NK-92 treated with Interleukin-12 subunit alpha and Interleukin-12 subunit beta, amount 100 ng/mL, for 24 hours (cell line): ENCODE measurements at regions not wholly inside any gene's neighbourhood (a gene's known extent, or its start where the extent isn't known, plus 50 kb on each side); places are given as distances from the start of the nearest gene placed in this dataset.
"Not testable (repeated sequence)": the region's sequence is repeated elsewhere in the genome, so short reads cannot be mapped to it uniquely, and the experiment has no call there.

Experiments
- DNase-seq: peaks from one replicate; lab custom pipeline; 2025; lab: John Stamatoyannopoulos, UW

GRCh38 chr13:80823472-80823871 is 482.5 kb upstream of the SPRY2 start:
- no peak for DNase-seq

DNA sequence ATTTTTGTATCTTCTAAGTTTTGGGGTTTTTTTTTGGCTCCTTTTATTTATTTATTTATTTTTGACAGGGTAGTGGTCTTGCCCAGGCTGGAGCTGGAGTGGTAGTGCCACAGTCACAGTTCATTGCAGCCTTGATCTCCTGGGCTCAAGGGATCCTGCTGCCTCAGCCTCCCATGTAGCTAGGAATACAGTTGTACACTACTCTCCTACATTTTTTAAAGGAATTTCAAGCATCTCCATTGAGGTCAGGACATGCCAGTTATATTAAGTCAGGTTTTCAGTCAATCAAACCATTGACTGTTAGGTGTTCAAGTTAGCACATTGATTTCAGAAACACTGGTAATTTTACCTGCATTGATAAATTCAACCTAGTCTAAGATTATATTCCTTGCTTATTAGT is 480.5 kb upstream of the SPRY2 start:
- DNase-seq, result no peak

GRCh38 chr13:80817979-80818378 is 477.1 kb upstream of the SPRY2 start:
- DNase-seq, result no peak

DNA sequence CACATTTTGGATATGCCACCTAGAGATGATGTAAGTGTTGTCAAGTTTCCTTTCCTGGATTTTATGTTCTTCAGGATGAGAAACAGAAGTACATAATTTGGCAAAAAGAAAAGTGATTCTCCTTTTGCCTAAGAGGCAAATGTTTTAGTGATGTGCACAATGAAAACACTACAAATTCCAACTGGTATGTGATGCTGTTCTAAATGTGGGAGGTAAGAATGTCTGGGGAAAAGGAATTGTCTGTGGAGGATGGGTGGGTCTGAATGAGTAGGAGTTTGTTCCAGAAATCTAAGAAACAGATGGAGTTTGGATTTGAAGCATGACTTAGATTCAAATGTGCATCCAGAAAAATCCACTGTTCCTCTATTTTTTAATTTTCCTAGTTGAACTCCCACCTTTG is 473.6 kb upstream of the SPRY2 start:
- DNase-seq, result no peak

DNA sequence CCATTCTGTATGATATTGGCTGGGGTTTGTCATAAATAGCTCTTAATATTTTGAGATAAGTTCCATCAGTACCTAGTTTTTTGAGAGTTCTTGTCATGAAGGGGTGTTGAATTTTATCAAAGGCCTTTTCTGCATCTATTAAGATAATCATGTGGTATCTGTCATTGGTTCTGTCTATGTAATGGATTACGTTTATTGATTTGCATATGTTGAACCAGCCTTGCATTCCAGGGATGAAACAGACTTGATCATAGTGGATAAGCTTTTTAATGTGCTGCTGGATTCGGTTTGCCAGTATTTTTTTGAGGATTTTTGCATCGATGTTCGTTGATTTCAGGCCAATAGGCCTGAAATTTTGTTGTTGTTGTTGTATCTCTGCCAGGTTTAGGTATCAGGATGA is 469.4 kb upstream of the SPRY2 start:
- DNase-seq, result not testable (repeated sequence)

DNA sequence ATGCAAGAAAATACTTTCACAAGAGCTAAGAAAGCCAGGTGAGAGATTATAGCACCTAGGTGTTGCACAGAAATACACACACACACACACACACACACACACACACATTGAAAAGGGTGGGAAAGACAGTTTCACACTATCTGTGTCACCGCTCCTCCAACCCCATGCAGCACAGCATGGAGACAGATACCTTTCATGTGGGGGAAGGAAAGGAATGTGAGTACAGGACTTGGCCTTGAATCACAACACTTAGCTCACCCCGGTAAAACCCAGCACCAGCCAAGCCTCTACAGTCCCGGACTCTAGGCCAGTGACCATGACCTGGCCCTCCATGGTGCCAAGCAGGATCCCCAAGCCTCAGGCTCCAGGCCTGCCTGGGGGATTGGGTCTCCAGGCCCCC is 462.0 kb upstream of the SPRY2 start:
- DNase-seq, result no peak

DNA sequence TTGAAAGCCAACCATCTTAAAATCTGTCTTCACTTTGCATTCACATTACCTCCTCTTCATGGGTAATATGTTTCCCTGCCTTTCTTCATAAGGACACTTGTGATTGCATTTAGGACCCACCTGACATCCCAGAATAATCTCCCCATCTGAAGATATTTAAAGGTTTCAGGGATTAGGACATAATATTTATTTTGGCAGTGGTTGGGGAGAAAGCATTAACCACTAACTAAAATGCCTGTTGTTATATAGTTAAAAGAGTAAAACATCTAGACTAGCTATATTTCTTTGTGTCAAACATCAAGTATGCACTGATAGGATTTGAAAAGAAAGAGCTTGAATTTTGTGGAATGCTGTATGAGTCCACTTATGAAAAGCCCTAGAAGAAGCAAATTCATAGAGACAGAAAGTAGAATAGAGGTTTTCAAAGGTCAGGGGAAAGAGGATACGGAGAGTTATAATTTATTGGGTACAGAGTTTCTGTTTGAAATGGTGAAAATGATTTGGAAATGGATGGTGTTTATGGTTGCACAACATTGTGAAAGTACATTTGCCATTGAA is 457.7 kb upstream of the SPRY2 start:
- DNase-seq, result no peak

DNA sequence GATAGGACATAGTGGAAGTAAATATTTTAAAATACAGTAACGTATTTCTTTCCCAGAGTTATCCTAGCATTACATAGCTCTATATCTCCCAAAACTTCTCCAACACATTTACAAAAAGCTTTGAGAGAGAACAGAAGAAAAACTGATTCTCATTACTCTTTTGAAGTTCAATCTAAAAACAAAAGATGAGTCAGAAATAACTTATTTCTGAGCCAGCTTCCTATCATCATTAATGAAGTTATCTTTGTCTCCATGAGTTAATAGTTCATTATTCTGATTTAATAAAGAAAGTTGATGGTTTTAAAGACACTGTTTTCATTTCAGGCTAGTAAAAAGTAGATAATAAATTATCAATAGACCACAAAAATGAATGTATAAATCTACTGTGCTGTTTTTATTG is 446.7 kb upstream of the SPRY2 start:
- DNase-seq, result no peak

DNA sequence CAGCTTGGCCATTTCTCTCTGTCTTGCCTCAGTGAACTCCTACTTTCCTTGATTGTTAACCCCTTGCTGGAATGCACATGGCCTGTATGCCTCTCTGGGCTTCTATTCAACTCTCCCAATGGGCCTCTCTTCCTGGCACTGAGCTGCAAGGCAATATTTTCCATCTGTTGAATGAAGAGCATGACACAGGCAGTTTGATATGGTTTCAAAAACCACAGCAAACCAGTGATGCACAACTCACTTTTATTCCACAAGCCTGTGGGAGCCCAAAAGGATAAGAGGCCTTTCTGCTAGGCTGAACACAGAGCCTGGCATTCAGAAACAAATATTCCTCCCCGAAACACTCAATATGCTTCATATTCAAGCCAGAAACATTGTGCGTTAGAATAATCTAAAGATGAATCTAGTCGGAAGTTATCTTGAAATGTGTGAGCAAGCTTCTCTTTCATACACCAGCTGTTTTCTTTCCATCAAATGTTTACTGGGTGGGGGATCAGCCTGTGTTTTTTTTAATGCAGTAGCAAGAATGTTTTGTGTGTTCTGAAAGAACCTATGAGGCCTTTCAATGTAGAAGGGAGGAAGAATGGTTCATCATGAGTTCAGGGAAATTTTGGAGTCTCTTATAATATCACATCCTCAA is 443.1 kb upstream of the SPRY2 start:
- no peak for DNase-seq

- DNase-seq, result no peak
Measured at GRCh38 chr13:80782441-80782840, 441.5 kb upstream of the SPRY2 start.

GRCh38 chr13:80778297-80778696 is 437.4 kb upstream of the SPRY2 start:
- DNase-seq, result no peak

GRCh38 chr13:80757694-80758093 is 416.8 kb upstream of the SPRY2 start:
- no peak for DNase-seq

DNA sequence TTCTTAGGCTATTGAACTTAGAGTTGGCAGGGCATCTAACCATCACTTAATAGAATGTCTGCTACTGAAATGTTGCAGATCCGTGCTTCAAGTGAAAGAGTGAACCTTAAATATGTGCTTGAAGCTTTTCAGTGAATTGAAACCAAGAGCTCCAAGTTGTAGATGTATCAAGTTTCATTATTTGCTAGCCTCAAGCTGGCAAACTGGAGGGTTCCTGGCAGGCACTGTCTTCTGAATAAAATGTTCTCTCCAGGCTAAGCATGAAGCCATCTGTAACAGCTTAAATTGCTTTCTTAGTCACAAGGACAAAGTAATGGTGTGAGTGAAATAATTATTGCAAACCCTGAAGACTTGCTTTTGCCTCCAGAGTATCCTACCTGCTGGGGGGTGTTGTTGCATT is 415.0 kb upstream of the SPRY2 start:
- DNase-seq, result no peak

GRCh38 chr13:80754441-80754840 is 413.5 kb upstream of the SPRY2 start:
- DNase-seq, result no peak

DNA sequence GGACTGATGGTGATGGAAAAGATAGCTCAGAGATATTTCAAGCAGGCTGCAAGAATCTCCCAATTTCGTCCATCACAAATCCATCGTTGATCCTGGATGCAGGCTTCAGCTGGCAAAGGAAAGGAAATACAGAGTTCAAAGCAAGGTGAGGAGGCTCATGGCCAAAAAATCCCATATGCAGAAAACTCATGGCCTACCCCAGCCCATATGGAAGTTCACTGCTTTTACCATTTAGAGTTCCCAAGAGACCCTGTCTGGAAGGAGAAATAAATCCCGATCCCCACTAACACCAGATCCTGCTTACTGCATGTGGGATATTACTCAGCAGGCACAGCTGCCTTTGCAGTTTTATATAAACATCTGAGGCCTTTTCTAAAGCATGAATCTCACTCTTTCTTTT is 412.9 kb upstream of the SPRY2 start:
- no peak for DNase-seq

DNA sequence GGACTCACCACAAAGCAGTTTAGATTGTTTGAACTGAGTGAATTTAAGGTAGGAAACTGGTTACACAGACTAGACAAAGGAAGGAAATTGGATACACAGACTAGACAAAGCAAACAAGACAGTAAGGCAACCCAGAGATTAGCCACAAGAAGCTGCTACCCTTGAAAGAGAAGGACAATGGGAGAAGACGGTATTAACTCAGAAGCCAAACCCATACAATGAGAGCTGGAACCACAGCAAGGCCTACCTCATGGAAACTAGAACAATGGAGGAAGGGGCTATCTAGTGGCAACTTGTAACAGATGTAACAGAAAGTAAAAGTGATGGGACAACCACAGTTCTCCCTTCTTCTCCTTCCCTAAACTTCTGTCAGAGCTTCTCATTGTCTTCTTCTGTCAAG is 410.9 kb upstream of the SPRY2 start:
- DNase-seq, result no peak

DNA sequence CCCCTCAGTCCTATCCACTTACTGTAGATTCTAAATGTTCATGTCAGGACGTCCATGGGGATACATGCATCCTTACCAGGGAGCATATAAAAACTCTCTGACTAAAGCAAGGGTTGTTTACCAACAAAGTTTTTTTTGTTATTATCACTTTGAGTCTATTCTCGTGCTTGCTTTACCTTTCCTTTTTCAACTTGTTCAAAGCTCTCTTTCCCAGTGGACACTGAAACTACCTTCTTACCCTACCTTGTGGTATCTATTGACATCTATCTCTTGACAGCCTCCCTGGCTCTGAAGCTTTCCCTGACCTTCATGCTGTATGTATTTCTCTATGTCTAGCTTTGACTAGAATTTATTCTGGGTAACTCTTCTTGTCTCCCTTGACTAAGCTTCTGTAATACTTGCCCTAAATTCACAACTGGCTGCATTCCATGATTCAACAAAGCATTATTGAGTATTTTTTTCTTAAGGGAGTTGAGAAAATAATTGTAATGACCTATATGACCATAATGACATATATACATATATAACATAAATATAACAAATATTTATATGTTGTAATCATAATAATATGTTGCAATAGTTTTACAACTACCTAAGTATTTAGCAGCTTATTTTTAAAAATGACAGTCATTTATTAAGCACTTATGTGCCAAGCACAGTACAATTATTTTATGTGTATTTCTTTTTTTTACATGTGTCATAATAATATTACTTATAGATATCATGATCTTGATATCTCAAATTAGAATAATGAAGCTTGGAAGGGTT is 403.4 kb upstream of the SPRY2 start:
- DNase-seq, result no peak

- no peak for DNase-seq
Measured at GRCh38 chr13:80742033-80742432, 401.1 kb upstream of the SPRY2 start.

GRCh38 chr13:80740071-80740470 is 399.1 kb upstream of the SPRY2 start:
- no peak for DNase-seq

DNA sequence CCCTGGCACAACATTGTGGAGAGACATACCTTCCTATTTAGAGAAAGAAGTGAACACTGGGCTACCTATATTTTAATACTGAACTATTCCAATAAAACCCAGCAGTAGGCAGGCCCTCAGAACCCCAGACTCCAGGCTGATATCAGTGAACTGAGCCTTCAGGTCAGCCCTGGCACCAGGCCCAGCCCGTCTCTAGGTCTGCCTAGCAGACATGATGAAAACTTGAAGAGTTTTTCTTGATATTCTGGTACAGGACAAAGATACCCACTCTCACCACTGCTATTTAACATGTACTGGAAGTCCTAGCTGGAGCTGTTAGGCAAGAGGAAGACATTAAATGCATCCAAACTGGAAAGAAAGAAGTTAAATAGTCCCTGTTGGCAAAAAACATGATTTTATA is 396.6 kb upstream of the SPRY2 start:
- no peak for DNase-seq

GRCh38 chr13:80727321-80727975 is 386.5 kb upstream of the SPRY2 start:
- no peak for DNase-seq

- DNase-seq, result no peak
Measured at GRCh38 chr13:80726868-80727267, 385.9 kb upstream of the SPRY2 start.

DNA sequence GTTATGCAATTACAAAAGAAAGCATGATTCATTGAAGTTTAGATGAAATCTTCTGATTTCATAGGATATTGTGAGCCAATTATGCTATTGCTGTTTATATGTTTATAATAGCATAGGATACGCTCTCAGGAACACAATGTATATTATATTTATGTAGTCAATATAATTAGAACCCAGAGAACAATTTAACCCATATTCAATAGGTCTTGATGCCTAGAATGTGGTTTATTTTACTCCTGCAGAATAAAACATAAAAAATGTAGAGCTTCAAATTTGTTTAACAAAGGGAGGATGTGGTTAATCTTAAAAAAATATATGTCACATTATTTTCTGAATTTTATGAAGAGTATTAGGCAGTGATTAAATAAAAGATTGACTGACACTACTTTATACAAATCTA is 380.8 kb upstream of the SPRY2 start:
- no peak for DNase-seq
